Tibial nerve (tissue), 3 donors: ENCODE measurements at regions not wholly inside any gene's neighbourhood (a gene's known extent, or its start where the extent isn't known, plus 50 kb on each side); places are given as distances from the start of the nearest gene placed in this dataset.

ENCODE experiments used
- EP300 ChIP-seq, 2 donors: sonication (generic); formaldehyde crosslinking; IDR thresholded peaks; one replicate each; pipeline ENCODE4 v1.6.1; 2017; ENCODE audit warnings: antibody characterized with exemption in 2 of 2, mild to moderate bottlenecking in 1 of 2
- POLR2A ChIP-seq, 2 donors: fragments of 450-650 bp; IDR thresholded peaks; one replicate each; pipeline ENCODE4 v1.6.1; 2017; ENCODE audit warnings: antibody characterized with exemption in 2 of 2, mild to moderate bottlenecking in 2 of 2, moderate library complexity in 2 of 2

- no peak for TF ChIP-seq EP300 (IDR thresholded peaks at IDR 0.05)
- no peak for TF ChIP-seq POLR2A (IDR thresholded peaks at IDR 0.05)
These were observed 200.4 kb downstream of the KIF18A start for GRCh38 chr11:27907530-27907929.
